Heart left ventricle (tissue), 16 donors: ENCODE measurements at regions not wholly inside any gene's neighbourhood (a gene's known extent, or its start where the extent isn't known, plus 50 kb on each side); places are given as distances from the start of the nearest gene placed in this dataset.

Experiments used
- ATAC-seq, 4 donors: fragments of 200-7000 bp; cut with Tn5 transposase; one replicate each; pipeline ENCODE4 v1.9.1; 2020 to 2022; ENCODE audit warnings: moderate library complexity in 4 of 4, mild to moderate bottlenecking in 3 of 4, moderate number of reproducible peaks in 1 of 4
- DNase-seq, 5 donors: peaks; one replicate each; pipeline ENCODE4 v3.0.0-alpha.2; 2020
- H3K27ac ChIP-seq, 12 donors: fragments of 200-600 bp; sonication (generic) in 4 of 12; one replicate each; pipeline versions ENCODE4 v1.5.0 to v1.8.0; 2016 to 2022; ENCODE audit warnings: mild to moderate bottlenecking in 2 of 12
- H3K27me3 ChIP-seq, 9 donors: fragments of 200-600 bp; sonication (generic) in 2 of 9; one replicate each; pipeline versions ENCODE4 v1.5.1 to v1.8.0; 2016 to 2022; ENCODE audit warnings: mild to moderate bottlenecking in 3 of 9
- H3K36me3 ChIP-seq, 9 donors: fragments of 200-600 bp; sonication (generic) in 2 of 9; one replicate each; pipeline versions ENCODE4 v1.5.0 to v1.8.0; 2018 to 2022; ENCODE audit warnings: mild to moderate bottlenecking in 2 of 9
- H3K4me1 ChIP-seq, 12 donors: fragments of 200-600 bp; sonication (generic) in 4 of 12; one replicate each; pipeline versions ENCODE4 v1.5.0 to v1.8.0; 2016 to 2022; ENCODE audit warnings: mild to moderate bottlenecking in 3 of 12
- H3K4me3 ChIP-seq, 12 donors: fragments of 200-600 bp; sonication (generic) in 4 of 12; one replicate each; pipeline versions ENCODE4 v1.5.0 to v1.8.0; 2017 to 2022; ENCODE audit warnings: mild to moderate bottlenecking in 9 of 12, moderate library complexity in 4 of 12
- H3K9me3 ChIP-seq, 12 donors: fragments of 200-600 bp; sonication (generic) in 4 of 12; one replicate each; pipeline versions ENCODE4 v1.5.0 to v1.8.0; 2016 to 2022; ENCODE audit warnings: mild to moderate bottlenecking in 1 of 12
- CTCF ChIP-seq, 12 donors: fragments of 200-600 bp; sonication (generic) in 4 of 12; IDR thresholded peaks; one replicate each; pipeline versions ENCODE4 v1.5.0 to v1.8.0; 2018 to 2022; ENCODE audit warnings: antibody characterized with exemption in 12 of 12, mild to moderate bottlenecking in 5 of 12
- POLR2A ChIP-seq, 2 donors: fragments of 450-650 bp; IDR thresholded peaks; one replicate each; pipeline ENCODE4 v1.6.1; 2017; ENCODE audit warnings: antibody characterized with exemption in 2 of 2, mild to moderate bottlenecking in 2 of 2, moderate library complexity in 2 of 2
- WGBS, 4 donors: extraction: QIAGEN DNeasy Blood & Tissue Kit in 2 of 4; methylation state at CpG; one replicate each; pipeline versions ENCODE4 v1.1.5 to v1.1.7; 2013 to 2018; 5-methylcytosine and 5-hydroxymethylcytosine counted together
- intact Hi-C, 10 donors: fragments of 100-400 bp; cut with DNase I; formaldehyde crosslinking; loops; one replicate each; pipeline versions ENCODE4 v1.11.1 to v1.14.2; 2022
- donor health status: ischemic (EF 13 %, LVEDD 7.1; RV severe dilation, severe dysfunction).
- donor health status: healthy with polysubstance abuse.
- donor health status: DM: no; HTN: yes; CAD: no.
- donor health status: DM: no; HTN: no; CAD: no.
- donor health status: ischemic (EF 25% LVEDD 6.9; RV normal size, moderate dysfunction).
- donor health status: ischemic (EF 25% LVEDD 5.7; RV mildly dilated, moderate dysfunction).
- donor health status: healthy.
- donor health status: DM: yes; HTN: yes; CAD: no.
- donor health status: ischemic (EF 35%, LVEDD 5.7; RV mildly dilated, moderate dysfunction).
- donor health status: nonischemic (EF 11% LVEDD 7.7; RV severe dilation, severe dysfunction).
- donor health status: DM: yes; HTN: yes; CAD: no.
- donor health status: PGD.
- donor health status: ischemic (EF 29% LVEDD 5.4; RV normal size, mild dysfunction).
- donor health status: nonischemic (EF 23%, LVEDD 6.1; RV moderate dilation, normal function).

- H3K36me3 ChIP-seq, result no peaks in the 10 kb centered on the region
- TF ChIP-seq CTCF (IDR thresholded peaks at IDR 0.05), result no peak
- TF ChIP-seq POLR2A (IDR thresholded peaks at IDR 0.05), result no peak
- 86 to 90% (median 89%) methylated on average over 4 of the region's 4 CpGs for WGBS, 4 donors
- H3K27me3 ChIP-seq, result no peaks in the 10 kb centered on the region
- intact Hi-C loops, result no loop called here
- ATAC-seq, result no peak
- no peaks in the 10 kb centered on the region for H3K9me3 ChIP-seq
- DNase-seq, result no peak
- no peaks in the 10 kb centered on the region for H3K4me1 ChIP-seq
- H3K4me3 ChIP-seq, result no peak overlapping the region
- no peak overlapping the region for H3K27ac ChIP-seq
Observed at GRCh38 chr4:64559571-64559970, 150.3 kb upstream of the TECRL start.

GRCh38 chr4:64551125-64551524 is 141.9 kb upstream of the TECRL start:
- Histone ChIP-seq H3K4me3 (no peak overlapping the region), H3K9me3 (no peaks in the 10 kb centered on the region), H3K27ac (no peak overlapping the region), H3K36me3 (no peaks in the 10 kb centered on the region), H3K27me3 (no peaks in the 10 kb centered on the region), H3K4me1 (no peaks in the 10 kb centered on the region)
- TF ChIP-seq POLR2A (IDR thresholded peaks at IDR 0.05) (no peak), CTCF (IDR thresholded peaks at IDR 0.05) (no peak)
- no peak for DNase-seq
- intact Hi-C loops, result no loop called here
- no peak for ATAC-seq

GRCh38 chr4:64545593-64545992 is 136.3 kb upstream of the TECRL start:
- H3K27me3 ChIP-seq, result no peaks in the 10 kb centered on the region
- H3K9me3 ChIP-seq, result no peaks in the 10 kb centered on the region
- H3K27ac ChIP-seq, result no peak overlapping the region
- no peaks in the 10 kb centered on the region for H3K36me3 ChIP-seq
- no peaks in the 10 kb centered on the region for H3K4me1 ChIP-seq
- TF ChIP-seq CTCF (IDR thresholded peaks at IDR 0.05) (no peak), POLR2A (IDR thresholded peaks at IDR 0.05) (no peak)
- no peak overlapping the region for H3K4me3 ChIP-seq
- 89 to 94% (median 93%) methylated on average over 15 of the region's 15 CpGs for WGBS, 4 donors
- intact Hi-C loops, result loop anchor here in 2 of 10 donors (5.0 to 10.0 kb wide), 2 partner anchors 278 to 381 kb away; no protein-coding TSS in a partner anchor
- ATAC-seq (no peak), DNase-seq (peak in 1 of 5 donors; percentile 31)

- DNase-seq (peak in 4 of 5 donors; percentile 32 to 38 (median 34)), ATAC-seq (peak; percentile 62 to 83 (median 75))
- no peaks in the 10 kb centered on the region for H3K36me3 ChIP-seq
- 16 to 20% (median 18%) methylated on average over 4 of the region's 4 CpGs for WGBS, 4 donors
- intact Hi-C loops, result loop anchor here in 7 of 10 donors (2.0 to 10.0 kb wide), 8 partner anchors 132 to 382 kb away; partner anchors contain the start of gene TECRL (in 2 of the 7)
- peak overlapping the region in 2 of 12 donors; percentile 4 to 7 for H3K27ac ChIP-seq
- TF ChIP-seq CTCF (IDR thresholded peaks at IDR 0.05) (peak; percentile 54 to 84 (median 76)), POLR2A (IDR thresholded peaks at IDR 0.05) (no peak)
- H3K27me3 ChIP-seq, result no peaks in the 10 kb centered on the region
- H3K9me3 ChIP-seq, result no peaks in the 10 kb centered on the region
- no peak overlapping the region for H3K4me3 ChIP-seq
- peaks cover 0 to 5% (median 0%) of the 10 kb centered on the region in 12 donors for H3K4me1 ChIP-seq
Observed at GRCh38 chr4:64539234-64539849, 130.1 kb upstream of the TECRL start.
